Spinal cord (tissue), 9 donors: ENCODE measurements at regions not wholly inside any gene's neighbourhood (a gene's known extent, or its start where the extent isn't known, plus 50 kb on each side); places are given as distances from the start of the nearest gene placed in this dataset.

Experiments
- DNase-seq, 6 donors: peaks; one replicate each; pipeline versions ENCODE4 v3.0.0 to v3.0.0-alpha.2; 2013 to 2015; ENCODE audit warnings: low spot score in 6 of 6, low read depth in 4 of 6
- H3K27ac ChIP-seq: one replicate; pipeline ENCODE4 v1.5.1; 2013; ENCODE audit warnings: low read depth, low read length, control low read depth
- H3K27me3 ChIP-seq: one replicate; pipeline ENCODE4 v1.6.1; 2013; ENCODE audit warnings: low read length; ENCODE audit not compliant: control insufficient read depth, insufficient read depth
- H3K36me3 ChIP-seq: one replicate; pipeline ENCODE4 v1.6.1; 2013; ENCODE audit warnings: low read length; ENCODE audit not compliant: control insufficient read depth, insufficient read depth
- H3K4me1 ChIP-seq: one replicate; pipeline ENCODE4 v1.6.1; 2013; ENCODE audit warnings: low read length; ENCODE audit not compliant: control insufficient read depth, insufficient read depth
- H3K4me3 ChIP-seq: one replicate; pipeline ENCODE4 v1.5.1; 2013; ENCODE audit warnings: low read depth, low read length, control low read depth
- H3K9me3 ChIP-seq: one replicate; pipeline ENCODE4 v1.6.1; 2013; ENCODE audit warnings: low read length; ENCODE audit not compliant: control insufficient read depth, insufficient read depth
- WGBS: methylation state at CpG from one replicate; pipeline ENCODE4 v1.1.5; 2013; ENCODE audit warnings: missing lambda C conversion rate; ENCODE audit not compliant: insufficient coverage; 5-methylcytosine and 5-hydroxymethylcytosine counted together
- donor health status: healthy.

DNA sequence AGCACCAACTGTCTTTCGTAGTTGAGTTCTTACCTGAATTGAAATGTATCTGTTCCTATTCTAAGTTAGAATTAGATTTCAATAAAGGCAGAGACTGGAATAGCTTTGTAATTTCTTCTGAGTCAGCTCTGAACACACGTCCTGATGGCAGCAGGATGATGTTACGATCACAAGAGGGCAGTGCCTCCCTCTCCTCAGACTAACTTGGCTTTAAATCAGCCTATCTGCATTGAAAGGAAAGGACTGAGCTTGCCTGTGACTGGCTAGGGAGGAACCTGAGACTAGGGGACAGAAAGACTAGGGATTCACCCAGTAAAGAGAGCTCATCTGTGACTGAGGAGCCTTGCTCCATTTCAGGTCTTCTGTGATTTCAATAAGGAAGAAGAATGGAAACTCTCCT, 323.7 kb upstream of the OR4E1 start:
- Histone ChIP-seq H3K36me3 (no peaks in the 10 kb centered on the region), H3K9me3 (no peaks in the 10 kb centered on the region), H3K4me3 (no peak overlapping the region), H3K27me3 (no peaks in the 10 kb centered on the region), H3K4me1 (no peaks in the 10 kb centered on the region), H3K27ac (no peak overlapping the region)
- WGBS = 25% methylated on average over 2 of the region's 3 CpGs
- peak in 2 of 6 donors; percentile 16 to 34 for DNase-seq

DNA sequence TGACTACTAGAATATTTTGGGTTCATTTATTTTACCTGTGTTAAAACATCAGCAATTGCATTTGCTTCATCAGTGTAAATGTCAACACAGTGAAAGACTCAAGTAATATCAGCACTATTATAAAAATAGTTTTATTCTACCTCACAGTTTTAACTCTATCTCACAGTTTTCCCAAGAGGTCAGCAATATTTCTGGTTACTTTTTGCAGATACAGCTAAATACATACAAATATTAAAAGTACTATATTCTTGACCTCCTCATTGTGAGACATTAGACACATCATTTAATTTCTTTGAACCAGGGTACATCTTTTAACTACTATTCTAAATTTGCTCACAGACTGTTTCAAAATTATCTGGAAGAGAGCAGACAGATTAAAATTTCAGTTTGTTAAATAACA, 321.7 kb upstream of the OR4E1 start:
- no peak for DNase-seq
- Histone ChIP-seq H3K36me3 (no peaks in the 10 kb centered on the region), H3K9me3 (no peaks in the 10 kb centered on the region), H3K4me3 (no peak overlapping the region), H3K4me1 (no peaks in the 10 kb centered on the region), H3K27me3 (no peaks in the 10 kb centered on the region), H3K27ac (no peak overlapping the region)

DNA sequence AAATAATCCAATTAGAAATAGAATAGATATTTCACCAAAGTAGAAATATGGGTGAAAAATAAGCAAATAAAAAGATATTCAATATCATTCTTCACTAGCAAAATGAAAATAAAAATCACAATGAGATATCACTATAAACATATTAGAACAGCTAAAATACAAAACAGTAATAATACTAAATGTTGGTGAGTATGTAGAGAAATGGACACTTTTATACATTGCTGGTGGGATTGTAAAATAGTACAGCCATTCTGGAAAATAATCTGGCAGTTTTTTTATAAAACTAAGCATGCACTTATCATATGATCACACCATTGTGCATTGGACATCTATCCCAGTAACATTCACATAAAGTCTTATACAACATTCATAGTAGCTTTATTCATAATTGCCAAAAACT, 320.2 kb upstream of the OR4E1 start:
- Histone ChIP-seq H3K27me3 (no peaks in the 10 kb centered on the region), H3K4me3 (no peak overlapping the region), H3K9me3 (no peaks in the 10 kb centered on the region), H3K4me1 (no peaks in the 10 kb centered on the region), H3K36me3 (no peaks in the 10 kb centered on the region), H3K27ac (no peak overlapping the region)
- DNase-seq = no peak

DNA sequence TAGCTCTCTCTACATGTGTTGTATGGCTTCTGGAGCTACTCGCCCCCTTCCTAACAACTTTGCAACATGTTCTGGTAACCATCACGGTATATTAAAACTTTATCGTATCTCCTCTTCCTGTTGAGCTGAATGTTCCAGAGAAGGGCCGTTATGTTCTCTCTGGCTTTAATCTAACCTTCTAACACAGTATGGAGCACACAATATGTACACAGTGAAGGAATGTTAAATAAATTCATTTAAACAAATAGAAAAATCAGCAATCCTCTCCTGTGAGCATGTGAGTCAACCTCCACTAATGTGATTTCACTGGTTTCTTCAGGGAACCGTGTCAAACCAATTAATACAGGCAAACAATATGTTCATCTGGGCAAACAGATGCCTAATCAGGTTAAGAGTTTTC, 319.5 kb upstream of the OR4E1 start:
- H3K4me1 ChIP-seq = no peaks in the 10 kb centered on the region
- WGBS = no CpG with 5 or more reads among the region's 5 CpGs

DNA sequence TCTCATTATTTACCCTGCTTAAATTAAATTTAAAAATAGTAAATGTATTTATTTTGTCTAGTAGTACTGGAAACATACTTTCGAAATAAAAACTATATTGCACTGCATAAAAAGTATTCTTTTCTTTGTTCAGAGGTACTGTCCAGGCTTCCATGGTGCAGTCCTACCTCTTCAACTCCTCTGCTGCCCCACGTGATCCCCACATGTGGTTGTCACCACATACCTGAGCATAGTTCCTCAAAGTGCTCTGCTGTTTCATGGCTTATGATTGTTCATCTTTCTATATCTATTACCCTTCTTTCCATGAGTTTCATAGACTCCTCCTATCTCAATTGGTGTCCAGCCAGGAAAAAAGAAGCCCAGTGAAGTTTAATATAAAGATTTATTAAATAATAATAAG, 317.5 kb upstream of the OR4E1 start:
- no peak for DNase-seq
- WGBS = 67% methylated on average over 1 of the region's 2 CpGs
- Histone ChIP-seq H3K9me3 (no peaks in the 10 kb centered on the region), H3K27me3 (no peaks in the 10 kb centered on the region), H3K4me3 (no peak overlapping the region), H3K27ac (no peak overlapping the region), H3K36me3 (no peaks in the 10 kb centered on the region), H3K4me1 (no peaks in the 10 kb centered on the region)

More for the DNA sequence above, 319.5 kb upstream of the OR4E1 start:
- no peaks in the 10 kb centered on the region for H3K9me3 ChIP-seq
- H3K27me3 ChIP-seq = no peaks in the 10 kb centered on the region
- H3K36me3 ChIP-seq = no peaks in the 10 kb centered on the region
- no peak overlapping the region for H3K4me3 ChIP-seq
- H3K27ac ChIP-seq = no peak overlapping the region
- peak in 1 of 6 donors; percentile 7 for DNase-seq

DNA sequence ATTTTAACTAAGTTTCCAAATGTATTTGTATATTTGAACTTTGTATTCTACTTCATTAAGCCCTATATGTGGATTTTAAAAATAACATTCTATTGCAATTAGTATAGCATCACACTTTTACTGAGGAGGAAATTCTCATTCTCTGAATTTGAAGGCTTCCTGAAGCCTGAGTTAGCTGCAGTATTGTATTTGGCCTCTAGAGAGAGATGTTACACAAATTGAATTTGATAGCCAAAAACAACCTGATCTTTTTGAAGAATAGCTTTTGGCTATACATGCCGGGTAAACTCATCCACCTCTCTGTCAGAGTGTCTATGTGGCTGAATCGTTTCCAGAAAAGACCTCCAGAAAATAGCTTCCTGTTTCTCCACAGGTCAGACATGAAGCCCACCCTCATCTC, 316.5 kb upstream of the OR4E1 start:
- H3K4me3 ChIP-seq = no peak overlapping the region
- H3K27ac ChIP-seq = no peak overlapping the region
- 50% methylated on average over 1 of the region's 2 CpGs for WGBS
- peak in 4 of 6 donors; percentile 10 to 55 (median 24) for DNase-seq
- H3K36me3 ChIP-seq = no peaks in the 10 kb centered on the region
- H3K4me1 ChIP-seq = no peaks in the 10 kb centered on the region
- no peaks in the 10 kb centered on the region for H3K9me3 ChIP-seq
- H3K27me3 ChIP-seq = no peaks in the 10 kb centered on the region

DNA sequence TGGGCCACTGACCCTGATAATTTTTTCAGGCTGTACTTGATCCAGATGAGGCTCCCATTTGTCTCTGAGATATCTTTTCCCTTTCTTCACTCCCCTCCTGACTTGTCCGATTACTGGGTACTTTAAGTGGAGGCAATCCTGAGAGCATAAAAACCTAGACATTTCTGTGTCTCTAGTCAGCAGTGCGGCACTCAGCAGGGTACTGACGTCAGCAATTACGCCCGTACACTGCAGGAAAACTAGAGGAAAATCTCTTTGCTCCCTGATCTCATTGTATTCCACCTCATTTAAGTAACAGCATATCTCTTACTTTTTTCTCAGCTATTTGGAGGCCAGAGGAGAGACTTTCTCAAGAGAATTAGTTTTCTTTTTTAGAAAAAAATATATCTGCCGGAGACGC, 315.5 kb upstream of the OR4E1 start:
- Histone ChIP-seq H3K27me3 (no peaks in the 10 kb centered on the region), H3K27ac (no peak overlapping the region), H3K4me1 (no peaks in the 10 kb centered on the region), H3K9me3 (no peaks in the 10 kb centered on the region), H3K36me3 (no peaks in the 10 kb centered on the region), H3K4me3 (no peak overlapping the region)
- DNase-seq = peak in 1 of 6 donors; percentile 26
- 72% methylated on average over 5 of the region's 7 CpGs for WGBS

DNA sequence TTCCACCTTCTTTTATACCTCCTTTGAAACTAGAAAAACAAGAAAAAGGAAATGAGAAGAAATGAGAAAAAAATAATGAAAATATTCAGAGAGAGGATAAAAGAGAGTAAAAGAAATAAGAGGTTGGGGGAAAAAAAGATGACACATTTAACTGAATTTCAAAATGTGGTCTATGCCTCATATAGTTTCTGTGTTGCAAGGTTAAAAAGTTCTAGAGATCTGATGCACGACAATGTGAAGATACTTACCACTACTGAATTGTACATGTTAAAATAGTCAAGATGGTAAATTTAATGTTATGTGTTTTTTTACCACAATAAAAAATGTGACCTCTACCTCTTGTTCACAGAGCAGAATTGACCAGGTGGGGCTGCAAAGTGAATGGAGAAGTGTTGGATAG, 314.8 kb upstream of the OR4E1 start:
- Histone ChIP-seq H3K4me1 (no peaks in the 10 kb centered on the region), H3K27me3 (no peaks in the 10 kb centered on the region), H3K36me3 (no peaks in the 10 kb centered on the region), H3K9me3 (no peaks in the 10 kb centered on the region), H3K27ac (no peak overlapping the region), H3K4me3 (no peak overlapping the region)
- WGBS = no CpG with 5 or more reads among the region's 1 CpG
- no peak for DNase-seq

DNA sequence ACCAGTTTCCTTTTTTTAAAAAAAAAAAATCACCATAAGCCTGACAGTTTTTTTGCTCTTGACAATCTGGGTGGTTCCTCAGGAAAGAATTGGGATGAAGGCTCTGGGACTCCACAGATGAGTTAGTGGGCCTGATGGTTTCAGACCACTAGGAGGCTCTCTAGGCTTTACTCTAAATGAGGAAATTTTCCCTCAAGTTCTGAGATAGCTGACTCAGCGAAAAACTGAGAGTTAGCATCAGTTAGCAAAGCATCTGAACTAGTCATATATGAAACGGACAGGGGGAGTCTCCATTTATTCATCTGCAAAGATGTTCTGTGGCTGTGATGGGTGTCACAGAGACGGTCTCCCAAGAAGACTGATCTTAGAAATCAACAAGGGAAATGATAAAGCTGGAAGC, 314.3 kb upstream of the OR4E1 start:
- WGBS = 17% methylated on average over 2 of the region's 3 CpGs
- DNase-seq = peak in 2 of 6 donors; percentile 20 to 28
- no peak overlapping the region for H3K4me3 ChIP-seq

DNA sequence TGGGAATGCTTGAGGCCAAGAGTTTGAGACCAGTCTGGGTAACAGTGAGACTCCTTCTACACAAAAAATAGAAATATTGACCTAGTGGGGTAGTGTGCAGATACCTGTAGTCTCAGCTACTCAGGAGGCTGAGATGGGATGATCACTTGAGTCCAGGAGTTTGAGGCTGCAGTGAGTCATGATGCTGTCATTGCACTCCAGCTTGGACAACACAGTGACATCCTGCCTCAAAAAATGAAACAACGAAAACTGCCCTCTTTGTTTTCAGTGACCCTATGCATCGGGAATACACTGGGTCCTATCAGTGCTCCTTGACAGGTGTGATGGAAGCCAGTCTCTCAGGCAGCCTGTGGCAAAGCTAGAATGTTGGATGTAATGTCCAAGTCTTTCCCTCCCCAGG, 311.5 kb upstream of the OR4E1 start:
- Histone ChIP-seq H3K4me3 (no peak overlapping the region), H3K4me1 (no peaks in the 10 kb centered on the region), H3K27me3 (no peaks in the 10 kb centered on the region), H3K9me3 (no peaks in the 10 kb centered on the region), H3K27ac (no peak overlapping the region), H3K36me3 (no peaks in the 10 kb centered on the region)
- WGBS = no CpG with 5 or more reads among the region's 2 CpGs
- DNase-seq = no peak

More for the DNA sequence above, 314.3 kb upstream of the OR4E1 start:
- no peak overlapping the region for H3K27ac ChIP-seq
- H3K27me3 ChIP-seq = no peaks in the 10 kb centered on the region
- no peaks in the 10 kb centered on the region for H3K9me3 ChIP-seq
- H3K4me1 ChIP-seq = no peaks in the 10 kb centered on the region
- H3K36me3 ChIP-seq = no peaks in the 10 kb centered on the region

DNA sequence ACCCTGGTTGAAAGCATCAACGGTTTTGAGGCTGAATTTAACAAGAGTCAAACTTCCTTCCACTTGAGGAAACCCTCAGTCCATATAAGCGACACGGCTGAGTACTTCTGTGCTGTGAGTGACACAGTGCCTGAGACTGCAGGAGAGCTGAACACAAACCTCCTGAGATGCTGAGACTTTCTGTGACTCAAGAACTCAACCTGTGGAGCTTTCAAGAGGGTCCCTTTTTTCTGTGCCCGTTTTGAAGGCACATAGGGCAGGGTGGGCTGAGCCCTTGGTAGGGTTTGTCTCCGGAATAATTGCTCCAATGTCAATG, 305.3 kb upstream of the OR4E1 start:
- H3K36me3 ChIP-seq = no peaks in the 10 kb centered on the region
- H3K27ac ChIP-seq = no peak overlapping the region
- no peak overlapping the region for H3K4me3 ChIP-seq
- DNase-seq = no peak
- WGBS = 92% methylated on average over 3 of the region's 5 CpGs
- H3K4me1 ChIP-seq = no peaks in the 10 kb centered on the region
- H3K9me3 ChIP-seq = no peaks in the 10 kb centered on the region
- no peaks in the 10 kb centered on the region for H3K27me3 ChIP-seq
